Thymus (tissue), 11 donors: ENCODE measurements at regions not wholly inside any gene's neighbourhood (a gene's known extent, or its start where the extent isn't known, plus 50 kb on each side); places are given as distances from the start of the nearest gene placed in this dataset.

Source experiments
- DNase-seq, 9 donors: peaks; one replicate each; pipeline ENCODE4 v3.0.0-alpha.2; 2013; ENCODE audit warnings: low spot score in 9 of 9, low read depth in 6 of 9, missing footprints in 1 of 9
- H3K27ac ChIP-seq, 2 donors: one replicate each; pipeline ENCODE4 v1.5.1; 2013; ENCODE audit warnings: control low read depth in 1 of 2, low read depth in 1 of 2, low read length in 1 of 2, mild to moderate bottlenecking in 1 of 2, moderate library complexity in 1 of 2
- H3K27me3 ChIP-seq, 2 donors: one replicate each; pipeline ENCODE4 v1.5.1; 2013; ENCODE audit warnings: low read length in 1 of 2; ENCODE audit not compliant: control insufficient read depth in 2 of 2, insufficient read depth in 1 of 2
- H3K36me3 ChIP-seq, 2 donors: one replicate each; pipeline ENCODE4 v1.5.1; 2013; ENCODE audit warnings: low read length in 1 of 2, mild to moderate bottlenecking in 1 of 2, moderate library complexity in 1 of 2; ENCODE audit not compliant: control insufficient read depth in 2 of 2, insufficient read depth in 2 of 2
- H3K4me1 ChIP-seq, 2 donors: one replicate each; pipeline ENCODE4 v1.5.1; 2013; ENCODE audit warnings: low read length in 2 of 2; ENCODE audit not compliant: control insufficient read depth in 2 of 2, insufficient read depth in 2 of 2
- H3K4me3 ChIP-seq, 2 donors: one replicate each; pipeline ENCODE4 v1.5.1; 2013; ENCODE audit warnings: low read length in 2 of 2, control low read depth in 1 of 2, mild to moderate bottlenecking in 1 of 2
- H3K9me3 ChIP-seq, 2 donors: one replicate each; pipeline ENCODE4 v1.5.1; 2013; ENCODE audit warnings: low read length in 1 of 2, mild to moderate bottlenecking in 1 of 2; ENCODE audit not compliant: control insufficient read depth in 2 of 2, insufficient read depth in 1 of 2
- WGBS: extraction: QIAGEN DNeasy Blood & Tissue Kit; methylation state at CpG from one replicate; pipeline ENCODE4 v1.1.7; 2013; 5-methylcytosine and 5-hydroxymethylcytosine counted together
- donor health status: healthy.

DNA sequence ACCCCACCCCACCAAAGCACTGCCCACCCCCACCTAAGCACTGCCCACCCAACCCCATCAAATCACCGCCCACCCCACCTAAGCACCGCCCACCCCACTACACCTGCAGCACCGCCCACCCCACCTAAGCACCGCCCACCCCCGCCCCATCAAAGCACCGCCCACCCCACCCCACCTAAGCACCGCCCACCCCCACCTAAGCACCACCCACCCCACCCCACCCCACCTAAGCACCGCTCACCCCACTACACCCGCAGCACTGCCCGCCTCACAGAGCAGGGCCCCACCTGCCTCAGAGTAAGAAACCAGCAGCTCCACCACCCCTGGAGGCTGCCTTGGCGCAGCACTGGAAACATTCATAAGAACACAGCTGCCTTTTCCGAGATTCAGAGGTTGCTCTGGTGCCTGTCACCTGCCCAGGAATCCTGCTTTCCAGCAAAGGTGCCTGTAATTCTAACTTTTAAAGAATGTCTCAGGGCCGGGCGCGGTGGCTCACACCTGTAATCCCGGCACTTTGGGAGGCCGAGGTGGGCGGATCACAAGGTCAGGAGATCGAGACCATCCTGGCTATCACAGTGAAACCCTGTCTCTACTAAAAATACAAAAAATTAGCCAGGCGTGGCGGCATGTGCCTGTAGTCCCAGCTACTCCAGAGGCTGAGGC is 148.2 kb downstream of the BMP7 start:
- no peak for DNase-seq
- Histone ChIP-seq H3K9me3 (no peaks in the 10 kb centered on the region), H3K4me1 (no peaks in the 10 kb centered on the region), H3K36me3 (no peaks in the 10 kb centered on the region), H3K4me3 (no peak overlapping the region), H3K27me3 (no peaks in the 10 kb centered on the region), H3K27ac (no peak overlapping the region)
- 94% methylated on average over 21 of the region's 21 CpGs for WGBS
